ENCODE measurements at regions not wholly inside any gene's neighbourhood (a gene's known extent, or its start where the extent isn't known, plus 50 kb on each side); places are given as distances from the start of the nearest gene placed in this dataset.

DNA sequence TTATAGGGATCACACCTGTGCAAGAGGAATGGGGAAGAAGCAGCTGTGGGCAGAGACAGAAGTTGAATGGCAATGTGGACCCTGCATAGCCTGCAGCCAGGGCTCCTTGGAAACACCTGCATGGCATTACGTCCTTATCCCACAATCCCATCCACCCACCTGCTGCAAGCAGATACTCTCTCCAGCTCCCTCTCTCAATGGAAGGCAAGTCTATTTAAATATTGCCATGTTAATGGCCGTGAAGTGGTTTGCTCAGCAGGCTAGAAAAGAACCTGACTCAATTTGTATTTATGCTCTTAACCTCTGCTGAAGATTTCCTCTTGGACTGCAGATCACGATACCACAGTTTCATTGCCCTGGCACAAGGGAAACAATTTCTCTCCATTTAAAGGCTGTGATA lies 417.0 kb downstream of the TYW1 start:
- Histone ChIP-seq H3K9me3 (ENCODE audit: control insufficient read depth, insufficient read depth, low read depth, low read length) (no peaks in the 10 kb centered on the region), H3K4me3 (ENCODE audit: low read depth, low read length) (no peak overlapping the region), H3K4me1 (ENCODE audit: control insufficient read depth, insufficient read depth, low read length) (no peaks in the 10 kb centered on the region), H3K27ac (ENCODE audit: extremely low read depth, low read depth, low read length) (no peak overlapping the region), H3K36me3 (ENCODE audit: control insufficient read depth in 2 of 2, insufficient read depth in 1 of 2, low read length in 2 of 2) (no peaks in the 10 kb centered on the region)
- no peak for TF ChIP-seq ZBTB7A (tag by site-specific recombination; IDR thresholded peaks at IDR 0.05; ENCODE audit: low read depth)
- CTCF ChIA-PET: no interaction called here
- POLR2A ChIA-PET: no interaction called here

DNA sequence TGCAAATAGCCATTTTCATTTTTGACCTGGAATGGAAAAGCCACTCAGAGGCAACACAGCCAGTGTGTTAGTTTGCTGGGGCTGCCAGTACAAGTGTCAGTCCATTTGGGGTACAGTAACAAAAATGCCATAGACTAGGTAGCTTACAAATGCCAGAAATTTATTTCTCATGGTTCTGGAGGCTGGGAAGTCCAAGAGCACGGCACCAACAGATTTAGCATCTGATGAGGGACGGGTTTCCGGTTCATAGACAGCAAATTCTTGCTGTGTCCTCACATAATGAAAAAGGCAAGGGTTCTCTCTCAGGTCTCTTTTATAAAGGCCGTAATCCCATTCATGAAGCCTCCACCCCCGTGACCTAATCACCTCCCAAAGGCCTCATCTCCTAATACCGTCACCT lies 418.2 kb downstream of the TYW1 start:
- Histone ChIP-seq H3K27ac (ENCODE audit: extremely low read depth, low read depth, low read length) (no peak overlapping the region), H3K9me3 (ENCODE audit: control insufficient read depth, insufficient read depth, low read depth, low read length) (no peaks in the 10 kb centered on the region), H3K4me1 (ENCODE audit: control insufficient read depth, insufficient read depth, low read length) (no peaks in the 10 kb centered on the region), H3K4me3 (ENCODE audit: low read depth, low read length) (no peak overlapping the region), H3K36me3 (ENCODE audit: control insufficient read depth in 2 of 2, insufficient read depth in 1 of 2, low read length in 2 of 2) (no peaks in the 10 kb centered on the region)
- CTCF ChIA-PET: interaction anchor here (0.9 kb wide), 1 partner anchor 69 kb away, joined by 3 read pairs; no protein-coding TSS in a partner anchor
- no peak for TF ChIP-seq ZNF501 (tag by site-specific recombination; IDR thresholded peaks at IDR 0.05)
- TF ChIP-seq, protein P1, sequence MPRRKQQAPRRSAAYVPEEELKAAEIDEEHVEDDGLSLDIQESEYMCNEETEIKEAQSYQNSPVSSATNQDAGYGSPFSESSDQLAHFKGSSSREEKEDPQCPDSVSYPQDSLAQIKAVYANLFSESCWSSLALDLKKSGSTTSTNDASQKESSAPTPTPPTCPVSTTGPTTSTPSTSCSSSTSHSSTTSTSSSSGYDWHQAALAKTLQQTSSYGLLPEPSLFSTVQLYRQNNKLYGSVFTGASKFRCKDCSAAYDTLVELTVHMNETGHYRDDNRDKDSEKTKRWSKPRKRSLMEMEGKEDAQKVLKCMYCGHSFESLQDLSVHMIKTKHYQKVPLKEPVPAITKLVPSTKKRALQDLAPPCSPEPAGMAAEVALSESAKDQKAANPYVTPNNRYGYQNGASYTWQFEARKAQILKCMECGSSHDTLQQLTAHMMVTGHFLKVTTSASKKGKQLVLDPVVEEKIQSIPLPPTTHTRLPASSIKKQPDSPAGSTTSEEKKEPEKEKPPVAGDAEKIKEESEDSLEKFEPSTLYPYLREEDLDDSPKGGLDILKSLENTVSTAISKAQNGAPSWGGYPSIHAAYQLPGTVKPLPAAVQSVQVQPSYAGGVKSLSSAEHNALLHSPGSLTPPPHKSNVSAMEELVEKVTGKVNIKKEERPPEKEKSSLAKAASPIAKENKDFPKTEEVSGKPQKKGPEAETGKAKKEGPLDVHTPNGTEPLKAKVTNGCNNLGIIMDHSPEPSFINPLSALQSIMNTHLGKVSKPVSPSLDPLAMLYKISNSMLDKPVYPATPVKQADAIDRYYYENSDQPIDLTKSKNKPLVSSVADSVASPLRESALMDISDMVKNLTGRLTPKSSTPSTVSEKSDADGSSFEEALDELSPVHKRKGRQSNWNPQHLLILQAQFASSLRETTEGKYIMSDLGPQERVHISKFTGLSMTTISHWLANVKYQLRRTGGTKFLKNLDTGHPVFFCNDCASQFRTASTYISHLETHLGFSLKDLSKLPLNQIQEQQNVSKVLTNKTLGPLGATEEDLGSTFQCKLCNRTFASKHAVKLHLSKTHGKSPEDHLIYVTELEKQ (tag by site-specific recombination; IDR thresholded peaks at IDR 0.05; ENCODE audit: borderline replicate concordance): no peak
- POLR2A ChIA-PET: no interaction called here

DNA sequence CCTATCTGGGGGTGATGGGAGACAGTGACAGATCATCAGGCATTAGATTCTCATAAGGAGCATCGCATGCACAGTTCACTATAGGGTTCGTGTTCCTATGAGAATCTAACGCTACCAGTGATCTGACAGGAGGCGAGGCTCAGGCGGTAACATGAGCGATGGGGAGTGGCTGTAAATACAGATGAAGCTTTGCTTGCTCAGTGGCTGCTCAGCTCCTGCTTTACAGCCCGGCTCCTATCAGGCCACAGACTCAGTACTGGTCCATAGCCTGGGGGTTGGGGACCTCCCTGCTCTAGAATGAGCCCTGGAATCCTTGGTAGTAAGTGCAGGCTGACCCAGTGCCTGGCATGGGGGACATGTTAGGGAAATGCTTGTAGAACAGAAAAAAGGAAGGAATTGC lies 426.0 kb downstream of the TYW1 start:
- Histone ChIP-seq H3K27ac (ENCODE audit: extremely low read depth, low read depth, low read length) (no peak overlapping the region), H3K4me1 (ENCODE audit: control insufficient read depth, insufficient read depth, low read length) (no peaks in the 10 kb centered on the region), H3K36me3 (ENCODE audit: control insufficient read depth in 2 of 2, insufficient read depth in 1 of 2, low read length in 2 of 2) (no peaks in the 10 kb centered on the region; a peak in 1 of 3 replicates), H3K9me3 (ENCODE audit: control insufficient read depth, insufficient read depth, low read depth, low read length) (no peaks in the 10 kb centered on the region), H3K4me3 (ENCODE audit: low read depth, low read length) (no peak overlapping the region)
- ChIA-PET CTCF (interaction anchor here (0.8 kb wide), 1 partner anchor 44 kb away, joined by 3 read pairs; no protein-coding TSS in a partner anchor), POLR2A (no interaction called here)
- TF ChIP-seq, protein P2, sequence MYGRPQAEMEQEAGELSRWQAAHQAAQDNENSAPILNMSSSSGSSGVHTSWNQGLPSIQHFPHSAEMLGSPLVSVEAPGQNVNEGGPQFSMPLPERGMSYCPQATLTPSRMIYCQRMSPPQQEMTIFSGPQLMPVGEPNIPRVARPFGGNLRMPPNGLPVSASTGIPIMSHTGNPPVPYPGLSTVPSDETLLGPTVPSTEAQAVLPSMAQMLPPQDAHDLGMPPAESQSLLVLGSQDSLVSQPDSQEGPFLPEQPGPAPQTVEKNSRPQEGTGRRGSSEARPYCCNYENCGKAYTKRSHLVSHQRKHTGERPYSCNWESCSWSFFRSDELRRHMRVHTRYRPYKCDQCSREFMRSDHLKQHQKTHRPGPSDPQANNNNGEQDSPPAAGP (tag by site-specific recombination; IDR thresholded peaks at IDR 0.05): no peak
- peak; percentile 92 for TF ChIP-seq ZNF610 (tag by site-specific recombination; IDR thresholded peaks at IDR 0.05; ENCODE audit: borderline replicate concordance)

DNA sequence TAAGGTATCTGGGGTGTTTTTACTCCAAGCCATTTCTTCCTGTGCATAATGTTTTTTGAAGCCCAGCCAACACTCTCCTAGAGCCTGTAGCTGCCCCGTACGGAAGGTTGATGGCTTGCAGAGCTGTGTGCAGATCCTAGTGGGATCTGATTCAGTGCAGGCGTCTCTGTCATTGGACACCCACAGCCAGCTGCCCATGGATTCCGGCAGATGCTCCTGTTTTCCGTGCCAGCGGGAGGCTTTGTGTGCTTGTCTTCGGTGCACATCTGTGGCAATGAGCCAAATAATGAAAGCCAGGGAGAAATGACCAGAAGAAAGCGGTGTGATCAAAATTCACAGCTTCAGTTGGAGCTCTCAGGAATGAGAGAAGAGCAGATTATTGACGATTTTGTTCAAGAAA lies 426.4 kb downstream of the TYW1 start:
- no peak overlapping the region for H3K27ac ChIP-seq (ENCODE audit: extremely low read depth, low read depth, low read length)
- no peaks in the 10 kb centered on the region for H3K4me1 ChIP-seq (ENCODE audit: control insufficient read depth, insufficient read depth, low read length)
- H3K9me3 ChIP-seq (ENCODE audit: control insufficient read depth, insufficient read depth, low read depth, low read length): no peaks in the 10 kb centered on the region
- H3K36me3 ChIP-seq (ENCODE audit: control insufficient read depth in 2 of 2, insufficient read depth in 1 of 2, low read length in 2 of 2): no peaks in the 10 kb centered on the region; a peak in 1 of 3 replicates
- ChIA-PET CTCF (interaction anchor here (0.8 kb wide), 1 partner anchor 45 kb away, joined by 3 read pairs; no protein-coding TSS in a partner anchor), POLR2A (no interaction called here)
- TF ChIP-seq MEIS1 (CRISPR knock-in tag; IDR thresholded peaks at IDR 0.05; ENCODE audit: borderline replicate concordance) (no peak), ZNF19 (tag by site-specific recombination; IDR thresholded peaks at IDR 0.05; ENCODE audit: low read depth) (no peak), ZFP69B (tag by site-specific recombination; IDR thresholded peaks at IDR 0.05) (no peak)
- no peak overlapping the region for H3K4me3 ChIP-seq (ENCODE audit: low read depth, low read length)

DNA sequence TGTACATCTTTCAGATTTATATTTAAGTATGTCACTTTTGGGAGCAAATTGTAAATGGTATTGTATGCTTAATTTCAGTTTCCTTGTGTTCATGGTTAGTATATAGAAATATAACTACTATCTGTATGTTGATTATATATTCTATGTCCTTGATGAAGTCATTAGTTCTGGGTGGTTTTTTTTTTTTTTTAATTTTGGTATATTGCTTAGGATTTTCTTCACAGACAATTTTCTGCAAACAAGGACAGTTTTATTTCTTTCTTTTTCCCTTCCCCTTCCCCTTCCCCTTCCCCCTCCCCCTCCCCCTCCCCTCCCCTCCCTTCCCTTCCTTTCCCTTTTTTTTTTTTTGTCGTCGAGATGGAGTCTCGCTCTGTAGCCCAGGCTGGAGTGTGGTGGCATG lies 430.0 kb downstream of the TYW1 start:
- Histone ChIP-seq H3K4me3 (ENCODE audit: low read depth, low read length) (no peak overlapping the region), H3K27ac (ENCODE audit: extremely low read depth, low read depth, low read length) (no peak overlapping the region), H3K9me3 (ENCODE audit: control insufficient read depth, insufficient read depth, low read depth, low read length) (no peaks in the 10 kb centered on the region), H3K36me3 (ENCODE audit: control insufficient read depth in 2 of 2, insufficient read depth in 1 of 2, low read length in 2 of 2) (no peaks in the 10 kb centered on the region; a peak in 1 of 3 replicates), H3K4me1 (ENCODE audit: control insufficient read depth, insufficient read depth, low read length) (no peaks in the 10 kb centered on the region)
- POLR2A ChIA-PET: no interaction called here
- CTCF ChIA-PET: no interaction called here
- TF ChIP-seq SCRT2 (tag by site-specific recombination; IDR thresholded peaks at IDR 0.05) (no peak), WT1 (tag by site-specific recombination; IDR thresholded peaks at IDR 0.05) (no peak)
- TF ChIP-seq, protein P3, sequence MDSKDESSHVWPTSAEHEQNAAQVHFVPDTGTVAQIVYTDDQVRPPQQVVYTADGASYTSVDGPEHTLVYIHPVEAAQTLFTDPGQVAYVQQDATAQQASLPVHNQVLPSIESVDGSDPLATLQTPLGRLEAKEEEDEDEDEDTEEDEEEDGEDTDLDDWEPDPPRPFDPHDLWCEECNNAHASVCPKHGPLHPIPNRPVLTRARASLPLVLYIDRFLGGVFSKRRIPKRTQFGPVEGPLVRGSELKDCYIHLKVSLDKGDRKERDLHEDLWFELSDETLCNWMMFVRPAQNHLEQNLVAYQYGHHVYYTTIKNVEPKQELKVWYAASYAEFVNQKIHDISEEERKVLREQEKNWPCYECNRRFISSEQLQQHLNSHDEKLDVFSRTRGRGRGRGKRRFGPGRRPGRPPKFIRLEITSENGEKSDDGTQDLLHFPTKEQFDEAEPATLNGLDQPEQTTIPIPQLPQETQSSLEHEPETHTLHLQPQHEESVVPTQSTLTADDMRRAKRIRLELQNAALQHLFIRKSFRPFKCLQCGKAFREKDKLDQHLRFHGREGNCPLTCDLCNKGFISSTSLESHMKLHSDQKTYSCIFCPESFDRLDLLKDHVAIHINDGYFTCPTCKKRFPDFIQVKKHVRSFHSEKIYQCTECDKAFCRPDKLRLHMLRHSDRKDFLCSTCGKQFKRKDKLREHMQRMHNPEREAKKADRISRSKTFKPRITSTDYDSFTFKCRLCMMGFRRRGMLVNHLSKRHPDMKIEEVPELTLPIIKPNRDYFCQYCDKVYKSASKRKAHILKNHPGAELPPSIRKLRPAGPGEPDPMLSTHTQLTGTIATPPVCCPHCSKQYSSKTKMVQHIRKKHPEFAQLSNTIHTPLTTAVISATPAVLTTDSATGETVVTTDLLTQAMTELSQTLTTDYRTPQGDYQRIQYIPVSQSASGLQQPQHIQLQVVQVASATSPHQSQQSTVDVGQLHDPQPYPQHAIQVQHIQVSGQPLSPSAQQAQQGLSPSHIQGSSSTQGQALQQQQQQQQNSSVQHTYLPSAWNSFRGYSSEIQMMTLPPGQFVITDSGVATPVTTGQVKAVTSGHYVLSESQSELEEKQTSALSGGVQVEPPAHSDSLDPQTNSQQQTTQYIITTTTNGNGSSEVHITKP (tag by site-specific recombination; IDR thresholded peaks at IDR 0.05): no peak
- TF ChIP-seq, protein P4, sequence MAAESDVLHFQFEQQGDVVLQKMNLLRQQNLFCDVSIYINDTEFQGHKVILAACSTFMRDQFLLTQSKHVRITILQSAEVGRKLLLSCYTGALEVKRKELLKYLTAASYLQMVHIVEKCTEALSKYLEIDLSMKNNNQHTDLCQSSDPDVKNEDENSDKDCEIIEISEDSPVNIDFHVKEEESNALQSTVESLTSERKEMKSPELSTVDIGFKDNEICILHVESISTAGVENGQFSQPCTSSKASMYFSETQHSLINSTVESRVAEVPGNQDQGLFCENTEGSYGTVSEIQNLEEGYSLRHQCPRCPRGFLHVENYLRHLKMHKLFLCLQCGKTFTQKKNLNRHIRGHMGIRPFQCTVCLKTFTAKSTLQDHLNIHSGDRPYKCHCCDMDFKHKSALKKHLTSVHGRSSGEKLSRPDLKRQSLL (tag by site-specific recombination; IDR thresholded peaks at IDR 0.05): no peak
- TF ChIP-seq, protein P5, sequence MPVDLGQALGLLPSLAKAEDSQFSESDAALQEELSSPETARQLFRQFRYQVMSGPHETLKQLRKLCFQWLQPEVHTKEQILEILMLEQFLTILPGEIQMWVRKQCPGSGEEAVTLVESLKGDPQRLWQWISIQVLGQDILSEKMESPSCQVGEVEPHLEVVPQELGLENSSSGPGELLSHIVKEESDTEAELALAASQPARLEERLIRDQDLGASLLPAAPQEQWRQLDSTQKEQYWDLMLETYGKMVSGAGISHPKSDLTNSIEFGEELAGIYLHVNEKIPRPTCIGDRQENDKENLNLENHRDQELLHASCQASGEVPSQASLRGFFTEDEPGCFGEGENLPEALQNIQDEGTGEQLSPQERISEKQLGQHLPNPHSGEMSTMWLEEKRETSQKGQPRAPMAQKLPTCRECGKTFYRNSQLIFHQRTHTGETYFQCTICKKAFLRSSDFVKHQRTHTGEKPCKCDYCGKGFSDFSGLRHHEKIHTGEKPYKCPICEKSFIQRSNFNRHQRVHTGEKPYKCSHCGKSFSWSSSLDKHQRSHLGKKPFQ (tag by site-specific recombination; IDR thresholded peaks at IDR 0.05): no peak

All from HEK293 (cell line).